Gastroesophageal sphincter (tissue), 3 donors: ENCODE measurements at regions not wholly inside any gene's neighbourhood (a gene's known extent, or its start where the extent isn't known, plus 50 kb on each side); places are given as distances from the start of the nearest gene placed in this dataset.

Source experiments
- EP300 ChIP-seq: sonication (generic); formaldehyde crosslinking; IDR thresholded peaks from one replicate; pipeline ENCODE4 v1.6.1; 2017; ENCODE audit warnings: antibody characterized with exemption, mild to moderate bottlenecking
- POLR2A ChIP-seq, 2 donors: fragments of 450-650 bp; IDR thresholded peaks; one replicate each; pipeline ENCODE4 v1.6.1; 2017; ENCODE audit warnings: antibody characterized with exemption in 2 of 2, mild to moderate bottlenecking in 2 of 2, moderate library complexity in 1 of 2
- POLR2AphosphoS5 ChIP-seq: sonication (generic); formaldehyde crosslinking; IDR thresholded peaks from one replicate; pipeline ENCODE4 v1.6.1; 2017; ENCODE audit warnings: antibody characterized with exemption
- TF ChIP-seq, protein P1 (sequence below), 4 experiments: fragments of 200-600 bp in 2 of 4; fragments of 450-650 bp in 2 of 4; sonication (generic) in 1 of 4; IDR thresholded peaks; one replicate each; pipeline ENCODE4 v1.5.1; 2017 to 2019; ENCODE audit warnings: antibody characterized with exemption in 4 of 4, mild to moderate bottlenecking in 2 of 4, moderate library complexity in 2 of 4

DNA sequence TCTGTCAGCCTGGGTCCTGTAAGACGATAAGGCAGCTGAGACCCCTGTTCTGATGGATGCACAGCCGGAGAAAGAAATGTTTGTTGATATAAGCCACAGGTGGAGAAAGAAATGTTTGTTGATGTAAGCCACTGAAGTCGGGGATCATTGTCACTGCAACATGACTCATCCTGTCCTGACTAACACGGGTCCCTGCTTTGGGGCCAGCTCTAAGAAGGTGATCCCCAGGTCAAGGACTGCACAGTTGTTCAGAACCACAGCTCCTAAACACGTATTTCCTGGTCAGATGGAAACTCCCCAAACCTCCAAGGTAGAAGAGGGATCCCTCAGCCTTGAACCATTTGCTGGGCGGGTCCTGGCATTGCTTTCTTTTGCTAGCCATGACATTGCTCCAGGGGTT lies 86.4 kb upstream of the IGSF21 start:
- TF ChIP-seq, protein P1, sequence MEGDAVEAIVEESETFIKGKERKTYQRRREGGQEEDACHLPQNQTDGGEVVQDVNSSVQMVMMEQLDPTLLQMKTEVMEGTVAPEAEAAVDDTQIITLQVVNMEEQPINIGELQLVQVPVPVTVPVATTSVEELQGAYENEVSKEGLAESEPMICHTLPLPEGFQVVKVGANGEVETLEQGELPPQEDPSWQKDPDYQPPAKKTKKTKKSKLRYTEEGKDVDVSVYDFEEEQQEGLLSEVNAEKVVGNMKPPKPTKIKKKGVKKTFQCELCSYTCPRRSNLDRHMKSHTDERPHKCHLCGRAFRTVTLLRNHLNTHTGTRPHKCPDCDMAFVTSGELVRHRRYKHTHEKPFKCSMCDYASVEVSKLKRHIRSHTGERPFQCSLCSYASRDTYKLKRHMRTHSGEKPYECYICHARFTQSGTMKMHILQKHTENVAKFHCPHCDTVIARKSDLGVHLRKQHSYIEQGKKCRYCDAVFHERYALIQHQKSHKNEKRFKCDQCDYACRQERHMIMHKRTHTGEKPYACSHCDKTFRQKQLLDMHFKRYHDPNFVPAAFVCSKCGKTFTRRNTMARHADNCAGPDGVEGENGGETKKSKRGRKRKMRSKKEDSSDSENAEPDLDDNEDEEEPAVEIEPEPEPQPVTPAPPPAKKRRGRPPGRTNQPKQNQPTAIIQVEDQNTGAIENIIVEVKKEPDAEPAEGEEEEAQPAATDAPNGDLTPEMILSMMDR (IDR thresholded peaks at IDR 0.05), result no peak
- no peak for TF ChIP-seq POLR2A (IDR thresholded peaks at IDR 0.05)
- no peak for TF ChIP-seq POLR2AphosphoS5
- no peak for TF ChIP-seq EP300
